Hindlimb muscle (tissue), 1 donor: ENCODE measurements at regions not wholly inside any gene's neighbourhood (a gene's known extent, or its start where the extent isn't known, plus 50 kb on each side); places are given as distances from the start of the nearest gene placed in this dataset.

ENCODE experiments used
- DNase-seq: peaks from one replicate; pipeline ENCODE4 v3.0.0-alpha.2; 2013

- DNase-seq = no peak
Observed at GRCh38 chr15:56868170-56868569, 50.3 kb upstream of the TCF12 start.

- no peak for DNase-seq
Observed at GRCh38 chr15:56866803-56867202, 51.6 kb upstream of the TCF12 start.

- no peak for DNase-seq
Observed at GRCh38 chr15:56857828-56858227, 60.6 kb upstream of the TCF12 start.

GRCh38 chr15:56856934-56857333 is 61.5 kb upstream of the TCF12 start:
- no peak for DNase-seq

GRCh38 chr15:56844892-56845291 is 73.6 kb upstream of the TCF12 start:
- DNase-seq = no peak

- DNase-seq = no peak
Observed at GRCh38 chr15:56844471-56844870, 74.0 kb upstream of the TCF12 start.

GRCh38 chr15:56839641-56840040 is 78.8 kb upstream of the TCF12 start:
- no peak for DNase-seq

GRCh38 chr15:56839099-56839498 is 79.3 kb upstream of the TCF12 start:
- no peak for DNase-seq

GRCh38 chr15:56838085-56838484 is 80.4 kb upstream of the TCF12 start:
- no peak for DNase-seq

- DNase-seq = no peak
Observed at GRCh38 chr15:56837273-56837672, 81.2 kb upstream of the TCF12 start.

GRCh38 chr15:56835718-56836171 is 82.7 kb upstream of the TCF12 start:
- DNase-seq = no peak

GRCh38 chr15:56832125-56832524 is 86.3 kb upstream of the TCF12 start:
- DNase-seq = no peak

- no peak for DNase-seq
Observed at GRCh38 chr15:56831467-56832005, 86.9 kb upstream of the TCF12 start.

- no peak for DNase-seq
Observed at GRCh38 chr15:56824175-56824574, 90.9 kb upstream of the ZNF280D start.

GRCh38 chr15:56821721-56822425 is 88.6 kb upstream of the ZNF280D start:
- DNase-seq = no peak

GRCh38 chr15:56820333-56820732 is 87.0 kb upstream of the ZNF280D start:
- DNase-seq = no peak

GRCh38 chr15:56817321-56818080 is 84.2 kb upstream of the ZNF280D start:
- DNase-seq = peak; percentile 70

- no peak for DNase-seq
Observed at GRCh38 chr15:56816781-56817180, 83.5 kb upstream of the ZNF280D start.

GRCh38 chr15:56815247-56815646 is 81.9 kb upstream of the ZNF280D start:
- DNase-seq = no peak

GRCh38 chr15:56814429-56814828 is 81.1 kb upstream of the ZNF280D start:
- DNase-seq = no peak

- DNase-seq = no peak
Observed at GRCh38 chr15:56813995-56814394, 80.7 kb upstream of the ZNF280D start.

- DNase-seq = no peak
Observed at GRCh38 chr15:56812961-56813360, 79.7 kb upstream of the ZNF280D start.

GRCh38 chr15:56812221-56812620 is 78.9 kb upstream of the ZNF280D start:
- DNase-seq = no peak

GRCh38 chr15:56811586-56811985 is 78.3 kb upstream of the ZNF280D start:
- no peak for DNase-seq
